ENCODE measurements at regions not wholly inside any gene's neighbourhood (a gene's known extent, or its start where the extent isn't known, plus 50 kb on each side); places are given as distances from the start of the nearest gene placed in this dataset.

DNA sequence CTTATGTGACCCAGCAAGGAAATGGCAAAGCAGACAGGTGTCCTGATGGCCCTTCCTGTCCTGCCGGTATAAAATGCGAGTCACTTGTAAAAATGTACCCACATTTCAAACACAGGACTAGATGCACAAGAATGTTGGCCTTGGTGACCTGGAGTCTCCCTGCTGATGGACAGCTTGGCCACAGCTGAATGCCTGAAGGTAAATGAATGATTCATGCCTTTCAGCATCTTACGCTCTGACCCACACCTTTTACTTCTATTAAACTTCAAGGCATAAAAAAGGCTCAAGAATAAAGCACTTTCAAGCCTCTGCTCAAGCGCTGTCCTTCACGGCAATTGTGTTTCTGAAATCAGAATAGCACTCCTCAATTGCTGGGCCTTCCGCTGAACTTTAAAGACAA lies 228.0 kb upstream of the SLCO3A1 start:
- TF ChIP-seq TAF1 (IDR thresholded peaks at IDR 0.05; ENCODE audit: low read depth): no peak
- no peak for TF ChIP-seq REST (IDR thresholded peaks at IDR 0.05; ENCODE audit: borderline replicate concordance)
- TF ChIP-seq EP300 (conservative IDR thresholded peaks at IDR 0.05; ENCODE audit: poor library complexity, severe bottlenecking): no peak
- TF ChIP-seq SMC3 (conservative IDR thresholded peaks at IDR 0.05; ENCODE audit: poor library complexity): no peak
- no peak for TF ChIP-seq RAD21 (conservative IDR thresholded peaks at IDR 0.05)
- TF ChIP-seq MXI1 (conservative IDR thresholded peaks at IDR 0.05; ENCODE audit: poor library complexity, severe bottlenecking): no peak
- no peak for TF ChIP-seq EZH2 (IDR thresholded peaks at IDR 0.05; ENCODE audit: borderline replicate concordance, insufficient read depth, low read length, poor library complexity, severe bottlenecking)
- TF ChIP-seq, protein P1, sequence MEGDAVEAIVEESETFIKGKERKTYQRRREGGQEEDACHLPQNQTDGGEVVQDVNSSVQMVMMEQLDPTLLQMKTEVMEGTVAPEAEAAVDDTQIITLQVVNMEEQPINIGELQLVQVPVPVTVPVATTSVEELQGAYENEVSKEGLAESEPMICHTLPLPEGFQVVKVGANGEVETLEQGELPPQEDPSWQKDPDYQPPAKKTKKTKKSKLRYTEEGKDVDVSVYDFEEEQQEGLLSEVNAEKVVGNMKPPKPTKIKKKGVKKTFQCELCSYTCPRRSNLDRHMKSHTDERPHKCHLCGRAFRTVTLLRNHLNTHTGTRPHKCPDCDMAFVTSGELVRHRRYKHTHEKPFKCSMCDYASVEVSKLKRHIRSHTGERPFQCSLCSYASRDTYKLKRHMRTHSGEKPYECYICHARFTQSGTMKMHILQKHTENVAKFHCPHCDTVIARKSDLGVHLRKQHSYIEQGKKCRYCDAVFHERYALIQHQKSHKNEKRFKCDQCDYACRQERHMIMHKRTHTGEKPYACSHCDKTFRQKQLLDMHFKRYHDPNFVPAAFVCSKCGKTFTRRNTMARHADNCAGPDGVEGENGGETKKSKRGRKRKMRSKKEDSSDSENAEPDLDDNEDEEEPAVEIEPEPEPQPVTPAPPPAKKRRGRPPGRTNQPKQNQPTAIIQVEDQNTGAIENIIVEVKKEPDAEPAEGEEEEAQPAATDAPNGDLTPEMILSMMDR (IDR thresholded peaks at IDR 0.05; ENCODE audit: poor library complexity, severe bottlenecking): no peak
- TF ChIP-seq POLR2AphosphoS5 (IDR thresholded peaks at IDR 0.05): no peak
- no peak overlapping the region for H3K4me2 ChIP-seq (ENCODE audit: low read length)
- H3K9me3 ChIP-seq (ENCODE audit: low read length): no peaks in the 10 kb centered on the region
- H4K20me1 ChIP-seq (ENCODE audit: insufficient read depth): no peaks in the 10 kb centered on the region
- no peaks in the 10 kb centered on the region for H3F3A ChIP-seq (ENCODE audit: insufficient read depth, low read length, poor library complexity, severe bottlenecking)
- no peaks in the 10 kb centered on the region for H3K27me3 ChIP-seq (ENCODE audit: insufficient read depth, low read depth, low read length)
- no peaks in the 10 kb centered on the region for H3K36me3 ChIP-seq (ENCODE audit: insufficient read depth, low read length)
- no peaks in the 10 kb centered on the region for H3K79me2 ChIP-seq (replicated peaks; ENCODE audit: insufficient read depth, low read length)
- H3K9ac ChIP-seq (ENCODE audit: low read length): no peak overlapping the region
- H3K27ac ChIP-seq (ENCODE audit: low read length): no peak overlapping the region
- no peak overlapping the region for H2AFZ ChIP-seq (ENCODE audit: low read depth, low read length)
- H3K9me2 ChIP-seq (ENCODE audit: insufficient read depth, low read length): no peaks in the 10 kb centered on the region
- H3K4me3 ChIP-seq (ENCODE audit: low read length): no peak overlapping the region

- no peaks in the 10 kb centered on the region for H4K20me1 ChIP-seq (ENCODE audit: insufficient read depth)
- H3K27me3 ChIP-seq (ENCODE audit: insufficient read depth, low read depth, low read length): no peaks in the 10 kb centered on the region
- no peaks in the 10 kb centered on the region for H3K9me2 ChIP-seq (ENCODE audit: insufficient read depth, low read length)
- H3F3A ChIP-seq (ENCODE audit: insufficient read depth, low read length, poor library complexity, severe bottlenecking): no peaks in the 10 kb centered on the region
- H3K36me3 ChIP-seq (ENCODE audit: insufficient read depth, low read length): no peaks in the 10 kb centered on the region
- H3K9ac ChIP-seq (ENCODE audit: low read length): no peak overlapping the region
- peak; percentile 9 for TF ChIP-seq EP300 (conservative IDR thresholded peaks at IDR 0.05; ENCODE audit: poor library complexity, severe bottlenecking)
- TF ChIP-seq, protein P1 (IDR thresholded peaks at IDR 0.05; ENCODE audit: poor library complexity, severe bottlenecking): no peak
- H3K4me3 ChIP-seq (ENCODE audit: low read length): no peak overlapping the region
- H3K9me3 ChIP-seq (ENCODE audit: low read length): no peaks in the 10 kb centered on the region
- H3K4me2 ChIP-seq (ENCODE audit: low read length): no peak overlapping the region
- H3K79me2 ChIP-seq (replicated peaks; ENCODE audit: insufficient read depth, low read length): no peaks in the 10 kb centered on the region
- H3K27ac ChIP-seq (ENCODE audit: low read length): no peak overlapping the region
- no peak overlapping the region for H2AFZ ChIP-seq (ENCODE audit: low read depth, low read length)
These were observed 225.8 kb upstream of the SLCO3A1 start for GRCh38 chr15:91627473-91628278.
